Stimulated activated CD4-positive, alpha-beta T cell treated with anti-CD3 and anti-CD28 coated beads, Interleukin-1b, Interleukin-23, amount 100 ng/mL, for 4 hours (primary cell): ENCODE measurements at regions not wholly inside any gene's neighbourhood (a gene's known extent, or its start where the extent isn't known, plus 50 kb on each side); places are given as distances from the start of the nearest gene placed in this dataset.

Experiments used
- DNase-seq, 2 donors: peaks; one replicate each; pipeline ENCODE4 v3.0.0-alpha.2; 2020; ENCODE audit warnings: low read depth in 2 of 2

GRCh38 chr10:83252169-83252568, 887.1 kb upstream of the GHITM start:
- no peak for DNase-seq

DNA sequence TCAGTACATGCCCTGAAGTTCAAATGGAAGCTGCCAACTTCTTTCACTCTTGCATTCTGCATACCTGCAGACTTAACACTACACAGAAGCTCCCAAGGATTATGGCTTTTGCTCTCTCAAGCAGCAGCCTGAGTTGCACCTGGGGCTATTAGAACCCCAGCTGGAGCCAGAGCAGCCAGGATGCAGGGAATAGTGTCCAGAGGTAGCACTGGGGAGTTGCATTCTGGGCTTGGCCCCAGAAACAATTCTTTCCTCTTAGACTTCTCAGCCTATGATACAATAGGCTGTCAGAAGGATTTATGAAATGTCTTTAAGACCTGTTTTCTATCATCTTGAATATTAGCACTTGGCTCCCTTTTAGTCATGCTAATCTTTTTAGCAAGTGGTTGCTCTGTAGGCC, 886.7 kb upstream of the GHITM start:
- no peak for DNase-seq

DNA sequence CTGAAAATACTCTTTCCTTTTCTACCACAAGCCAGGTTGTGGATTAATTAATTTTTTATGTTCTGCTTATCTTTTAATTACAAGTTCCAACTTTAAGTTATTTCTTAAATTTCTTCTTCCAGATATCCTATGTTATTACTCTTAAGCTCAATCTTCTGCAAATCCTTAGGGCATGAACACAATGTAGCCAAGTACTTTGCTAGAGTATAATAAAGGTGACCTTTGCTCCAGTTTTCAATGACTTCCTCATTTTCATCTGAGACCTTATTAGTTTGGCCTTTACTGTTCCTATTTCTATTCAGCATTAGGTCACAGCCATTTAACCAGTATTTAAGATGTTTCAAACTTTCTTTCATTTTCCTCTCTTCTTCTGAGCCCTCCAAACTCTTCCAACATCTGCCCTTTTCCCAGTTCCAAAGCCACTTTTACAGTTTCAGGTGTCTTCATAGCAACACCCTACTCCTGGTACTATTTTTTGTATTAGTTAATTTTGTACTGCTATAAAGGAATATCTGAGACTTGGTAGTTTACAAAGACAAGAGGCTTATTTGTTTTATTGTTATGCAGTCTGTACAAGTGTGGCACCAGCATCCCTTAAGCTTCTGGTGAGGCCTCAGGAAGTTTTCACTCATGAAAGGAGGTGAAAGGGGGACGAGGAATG, 886.2 kb upstream of the GHITM start:
- no peak for DNase-seq

- DNase-seq: no peak
Observed at GRCh38 chr10:83254698-83255097, 884.6 kb upstream of the GHITM start.

DNA sequence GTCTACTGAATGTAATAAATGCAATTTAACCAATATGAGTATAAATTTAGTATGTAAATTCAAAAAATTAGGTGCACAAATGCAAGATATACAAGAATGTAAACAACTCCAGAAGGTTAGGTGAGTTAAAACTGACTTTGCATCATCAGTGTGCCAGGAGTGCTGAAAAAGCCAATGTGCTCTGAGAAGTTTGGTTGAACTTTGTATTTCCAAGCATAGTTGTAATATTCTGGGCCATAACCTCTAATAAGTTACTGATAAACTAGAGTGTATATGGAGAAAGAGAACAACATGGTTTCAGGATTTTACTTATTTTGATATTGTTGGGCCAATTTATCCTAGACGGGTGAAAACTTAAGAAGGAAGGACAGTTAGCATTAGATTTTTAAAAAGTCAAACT, 876.9 kb upstream of the GHITM start:
- no peak for DNase-seq

DNA sequence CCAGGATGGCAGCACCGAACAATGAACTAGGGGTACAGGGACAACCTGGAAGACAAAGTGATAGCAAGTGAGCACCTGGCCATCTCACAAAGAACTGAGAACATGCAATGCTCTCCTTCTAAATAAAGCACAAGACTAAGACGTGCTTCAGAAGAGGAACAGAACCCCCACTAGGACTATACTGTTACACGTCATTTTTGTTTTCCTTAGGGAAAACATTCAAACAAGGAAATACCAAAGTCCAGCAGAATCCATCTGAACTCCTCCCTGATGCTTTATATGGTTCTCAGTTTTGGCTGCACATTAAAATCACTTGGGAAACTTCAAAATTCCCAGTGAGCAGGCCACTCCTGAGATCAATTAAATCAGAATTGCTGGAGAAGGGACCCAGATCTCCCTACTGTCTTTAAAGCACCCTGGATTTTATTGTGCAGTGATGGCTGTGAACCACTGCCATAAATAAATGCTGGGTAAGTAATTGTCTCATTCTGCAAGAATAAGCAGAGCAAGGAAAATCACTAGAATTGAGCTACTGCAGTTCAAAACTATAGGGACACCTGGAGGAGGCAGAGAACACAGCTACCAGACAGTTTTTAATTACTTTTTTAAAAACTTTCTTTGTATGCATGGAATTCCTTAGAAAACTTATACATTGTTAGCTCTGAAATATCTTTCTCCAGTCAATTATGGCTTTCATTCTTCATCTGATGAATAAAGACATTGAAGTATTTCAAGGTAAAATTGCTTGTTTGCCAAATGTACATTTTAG, 866.5 kb upstream of the GHITM start:
- DNase-seq: no peak

GRCh38 chr10:83274088-83274487, 865.2 kb upstream of the GHITM start:
- no peak for DNase-seq

- no peak for DNase-seq
Observed at GRCh38 chr10:83276971-83277370, 862.3 kb upstream of the GHITM start.

GRCh38 chr10:83283151-83283550, 856.2 kb upstream of the GHITM start:
- no peak for DNase-seq

DNA sequence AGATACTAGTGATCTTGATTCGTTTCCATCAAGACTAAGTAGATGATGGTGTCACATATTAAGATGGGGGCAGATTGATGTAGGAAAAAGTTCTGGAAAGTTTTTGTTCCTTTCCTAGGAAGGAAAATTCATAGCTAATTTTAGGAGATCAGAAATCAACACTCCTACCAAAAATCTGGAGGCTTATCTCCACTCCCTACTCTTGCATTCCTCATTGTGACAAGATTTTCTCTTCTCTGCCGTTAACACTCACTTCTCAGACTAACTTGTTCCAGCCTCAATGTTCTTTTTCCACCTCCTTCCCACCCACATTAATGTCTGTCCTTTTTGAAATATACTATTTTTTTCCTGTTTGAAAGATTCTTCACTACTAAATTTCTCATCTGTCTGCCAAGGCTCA, 851.9 kb upstream of the GHITM start:
- no peak for DNase-seq

DNA sequence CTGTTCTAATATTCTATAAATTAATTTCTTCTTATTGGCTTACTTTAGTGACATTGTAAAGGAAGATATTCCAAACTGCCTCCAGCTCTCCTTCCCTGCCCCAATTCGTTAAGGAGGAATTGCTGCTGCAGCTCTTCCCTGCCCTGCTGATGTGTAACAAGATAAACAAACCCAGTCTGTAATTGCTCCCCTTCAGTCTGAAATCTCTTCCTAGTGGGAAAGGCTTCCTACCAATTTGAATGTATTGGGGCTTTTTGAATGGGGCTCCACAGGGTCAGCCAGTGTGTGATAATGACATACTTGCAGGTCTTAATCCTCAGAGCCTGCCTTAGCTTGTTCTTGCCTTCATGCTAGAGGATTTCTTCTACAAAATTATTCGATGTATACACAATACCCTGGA, 849.9 kb upstream of the GHITM start:
- no peak for DNase-seq

DNA sequence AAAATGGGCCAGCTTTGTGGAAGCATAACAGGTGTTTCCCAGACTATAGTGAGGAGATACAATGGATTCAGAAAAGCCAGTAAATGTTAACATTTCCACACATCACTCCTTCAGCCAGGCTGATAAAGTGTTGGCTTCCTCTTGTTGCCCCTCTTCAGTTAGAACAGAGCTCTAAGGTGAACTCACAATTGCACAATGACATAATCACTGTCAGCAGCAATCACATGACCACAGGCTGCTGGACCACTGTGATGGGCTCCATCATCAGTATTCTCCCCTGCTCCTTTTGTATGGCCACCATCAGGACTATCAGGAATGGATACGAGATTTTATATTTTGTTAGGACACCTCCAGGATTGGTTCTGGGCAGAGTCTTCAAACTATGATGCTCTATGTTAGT, 849.4 kb upstream of the GHITM start:
- DNase-seq: no peak

DNA sequence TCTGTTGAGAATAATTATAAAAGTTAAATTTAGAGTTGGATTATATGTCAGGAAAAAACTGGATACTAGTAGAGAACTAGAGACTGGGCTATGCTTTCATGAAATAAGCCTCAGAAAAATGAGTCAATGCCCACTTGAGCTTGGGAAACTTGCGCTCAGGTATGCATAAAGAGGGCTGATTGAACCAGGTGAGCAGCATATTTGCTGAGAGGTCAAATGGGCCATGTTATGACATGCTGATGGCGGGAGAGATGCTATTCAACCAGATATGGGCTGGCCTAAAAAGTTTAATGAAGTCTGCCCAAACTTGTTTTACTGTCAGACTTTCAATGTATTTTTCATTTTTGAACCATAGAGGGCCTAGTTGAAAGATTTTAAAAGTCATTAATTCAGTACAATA, 837.6 kb upstream of the GHITM start:
- no peak for DNase-seq

DNA sequence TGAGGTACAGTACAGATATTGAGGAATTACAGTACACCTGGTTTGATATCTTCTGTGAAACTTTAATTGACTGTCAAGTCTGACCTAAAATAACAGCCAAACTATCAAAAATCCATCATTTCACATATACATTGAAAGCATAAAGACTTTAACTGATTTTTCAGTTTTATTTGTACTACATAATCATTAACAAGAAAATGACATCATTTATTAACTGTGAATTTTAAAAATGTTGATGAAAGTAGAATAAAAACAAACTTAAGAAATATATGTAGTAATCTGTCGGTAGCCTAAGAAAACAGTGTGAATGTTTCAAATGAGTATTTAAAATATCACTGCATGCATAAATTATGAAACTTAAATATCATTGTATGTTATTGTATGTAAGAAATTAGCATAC, 836.7 kb upstream of the GHITM start:
- DNase-seq: no peak

DNA sequence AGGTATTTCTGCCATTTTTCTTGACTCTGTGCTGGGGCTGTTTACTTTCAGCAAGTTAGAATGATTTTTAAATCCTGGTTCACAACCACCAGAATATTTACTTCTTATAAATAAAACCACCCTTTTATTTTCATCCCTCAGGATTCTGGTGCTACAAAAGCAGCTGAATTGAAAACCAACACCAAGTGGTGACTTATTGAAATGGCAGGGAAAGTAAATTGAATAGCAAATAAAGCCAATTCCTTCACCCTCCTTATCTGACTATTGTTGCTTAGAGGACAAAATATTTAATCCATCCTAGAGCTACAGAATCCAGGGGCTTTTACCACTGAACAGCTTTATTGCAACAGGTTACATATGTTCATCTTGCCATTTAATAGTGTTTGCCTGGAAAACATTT, 828.6 kb upstream of the GHITM start:
- no peak for DNase-seq

DNA sequence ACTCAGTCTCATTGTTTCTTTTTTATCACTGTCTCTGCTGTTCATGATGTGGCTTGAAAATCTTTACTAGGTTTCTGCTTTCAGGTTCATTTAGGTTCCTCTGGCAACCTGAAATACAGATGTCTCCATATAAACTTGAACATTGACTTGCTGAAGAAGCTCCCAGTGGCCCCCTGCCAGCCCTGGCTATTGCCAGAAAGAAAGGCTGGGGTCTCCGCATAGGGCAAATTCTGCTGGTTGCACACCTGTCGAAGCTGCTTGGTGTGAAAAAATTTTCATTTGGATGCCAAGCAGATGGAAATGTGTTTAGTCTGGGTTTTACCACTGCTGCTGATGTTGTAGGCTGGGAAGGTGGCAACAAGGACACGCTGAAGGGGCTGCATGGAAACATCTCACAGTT, 826.7 kb upstream of the GHITM start:
- DNase-seq: no peak

DNA sequence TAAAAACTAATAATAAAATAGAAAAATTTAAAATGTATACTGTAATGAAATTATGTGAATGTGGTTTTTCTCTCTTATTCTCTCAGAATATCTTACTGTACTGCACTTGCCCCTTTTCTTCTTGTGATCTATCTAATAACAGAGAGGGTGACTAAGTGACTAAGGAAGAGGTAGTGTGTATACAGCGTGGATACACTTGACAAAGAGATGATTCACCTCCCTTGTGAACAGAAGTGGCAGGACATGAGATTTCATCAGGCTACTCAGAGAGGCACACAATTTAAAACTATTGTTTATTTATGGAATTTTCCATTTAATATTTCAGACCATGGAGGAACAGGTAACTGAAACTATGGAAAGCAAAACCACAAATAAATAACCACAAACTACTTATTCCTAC, 806.6 kb upstream of the GHITM start:
- no peak for DNase-seq

- no peak for DNase-seq
Observed at GRCh38 chr10:83333566-83333965, 805.7 kb upstream of the GHITM start.

- DNase-seq: no peak
Observed at GRCh38 chr10:83343676-83344075, 795.6 kb upstream of the GHITM start.

DNA sequence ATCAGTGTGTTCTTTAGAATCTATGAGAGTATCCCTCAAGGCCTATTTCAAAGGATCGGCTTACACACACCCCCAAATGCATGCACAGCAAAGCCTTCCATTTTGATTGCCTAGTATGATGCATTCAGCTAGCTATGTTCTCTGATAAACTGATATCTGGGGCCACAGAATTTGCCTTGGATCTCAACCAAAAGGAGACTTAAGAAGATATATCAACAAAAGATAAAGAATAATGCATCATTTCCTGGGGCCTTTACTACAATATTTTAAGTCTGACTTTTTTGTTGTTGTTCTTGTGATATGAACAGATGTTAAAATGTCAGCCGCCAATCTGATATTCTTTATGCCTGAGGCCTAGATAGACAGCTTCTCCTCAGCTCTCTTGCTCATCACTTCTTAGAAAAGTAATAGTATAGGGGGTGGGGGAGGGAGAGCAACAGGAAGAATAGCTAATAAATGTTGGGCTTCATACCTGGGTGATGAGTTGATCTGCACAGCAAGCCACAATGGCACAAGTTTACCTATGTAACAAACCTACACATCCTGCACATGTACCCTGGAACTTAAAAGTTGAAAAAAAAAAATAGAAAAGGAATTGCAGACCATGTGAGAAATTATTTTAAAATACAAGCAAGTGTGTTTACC, 792.9 kb upstream of the GHITM start:
- DNase-seq: no peak

DNA sequence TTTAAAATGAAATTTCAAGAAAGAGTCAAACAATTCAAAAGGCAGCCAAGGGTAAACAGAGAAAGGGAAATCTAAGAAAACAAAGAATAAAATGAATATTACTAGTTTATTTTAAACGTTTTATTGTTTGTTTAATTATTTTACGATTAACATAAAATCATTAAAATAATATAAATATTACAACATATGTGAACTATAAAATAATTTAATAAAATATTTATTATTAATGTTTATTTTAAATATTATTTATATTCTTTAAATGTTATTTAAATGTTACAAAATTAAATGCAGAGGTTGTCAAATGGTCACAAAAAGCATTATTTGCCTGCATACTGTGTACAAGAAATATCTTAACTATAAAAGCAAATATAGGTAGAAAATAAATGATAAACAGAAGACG, 786.7 kb upstream of the GHITM start:
- DNase-seq: no peak

DNA sequence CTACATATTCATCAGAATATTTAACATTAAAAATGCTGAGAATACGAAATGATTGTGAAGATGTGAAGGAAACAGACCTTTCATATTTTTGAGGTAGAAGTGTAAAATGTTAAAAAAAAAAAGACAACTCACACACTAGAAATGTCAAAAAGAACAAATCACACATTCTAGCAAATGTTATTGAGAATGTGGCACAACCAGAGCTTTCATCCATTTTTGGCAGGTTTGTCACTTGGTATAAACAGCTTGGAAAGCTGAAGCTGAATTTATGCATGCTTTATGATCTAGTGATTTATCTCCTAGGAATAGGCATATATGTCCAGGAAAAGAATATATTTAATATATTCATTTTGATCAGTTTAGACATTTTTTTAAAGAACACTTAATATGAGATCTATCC, 784.9 kb upstream of the GHITM start:
- no peak for DNase-seq

- no peak for DNase-seq
Observed at GRCh38 chr10:83357004-83357403, 782.3 kb upstream of the GHITM start.
